Sigmoid colon (tissue), 4 donors: ENCODE measurements at regions not wholly inside any gene's neighbourhood (a gene's known extent, or its start where the extent isn't known, plus 50 kb on each side); places are given as distances from the start of the nearest gene placed in this dataset.

Experiments
- POLR2AphosphoS5 ChIP-seq, 4 donors: sonication (generic); formaldehyde crosslinking; IDR thresholded peaks; one replicate each; pipeline ENCODE4 v1.6.1; 2017; ENCODE audit warnings: antibody characterized with exemption in 4 of 4
- TF ChIP-seq, protein P1 (sequence below), 4 experiments: fragments of 450-650 bp in 3 of 4; fragments of 200-600 bp in 1 of 4; IDR thresholded peaks; one replicate each; pipeline ENCODE4 v1.5.1; 2016 to 2019; ENCODE audit warnings: antibody characterized with exemption in 4 of 4, mild to moderate bottlenecking in 3 of 4, moderate library complexity in 2 of 4

DNA sequence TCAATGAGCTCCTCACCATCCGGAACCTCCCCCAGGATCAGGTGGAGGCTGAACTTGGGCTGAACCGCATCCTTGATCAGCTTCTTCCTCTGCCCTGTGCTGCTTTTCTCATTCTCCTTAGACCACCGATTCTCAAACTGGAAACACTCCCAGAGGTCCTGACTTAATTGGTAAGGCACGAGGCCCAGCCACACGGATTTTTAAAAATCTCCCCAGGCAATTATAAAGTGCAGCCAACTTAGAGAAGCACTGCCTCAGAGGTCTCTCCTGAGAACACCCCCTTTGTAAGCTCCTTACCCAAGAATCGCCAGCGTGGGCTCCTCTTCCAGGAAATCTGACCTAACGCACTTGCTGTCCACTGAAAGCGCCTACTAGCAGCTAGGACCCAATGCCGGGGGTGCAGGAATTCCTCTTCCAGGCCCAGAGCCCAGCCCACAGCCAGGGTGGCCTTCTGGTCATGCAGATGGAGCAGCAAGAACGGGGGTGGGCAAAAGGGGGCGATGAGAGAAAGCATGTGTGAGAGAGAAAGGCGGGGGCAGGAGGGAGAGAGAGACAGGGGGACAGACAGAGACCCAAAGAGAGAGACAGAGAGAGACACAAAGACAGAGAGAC, 66.9 kb upstream of the CACNA1A start:
- TF ChIP-seq, protein P1, sequence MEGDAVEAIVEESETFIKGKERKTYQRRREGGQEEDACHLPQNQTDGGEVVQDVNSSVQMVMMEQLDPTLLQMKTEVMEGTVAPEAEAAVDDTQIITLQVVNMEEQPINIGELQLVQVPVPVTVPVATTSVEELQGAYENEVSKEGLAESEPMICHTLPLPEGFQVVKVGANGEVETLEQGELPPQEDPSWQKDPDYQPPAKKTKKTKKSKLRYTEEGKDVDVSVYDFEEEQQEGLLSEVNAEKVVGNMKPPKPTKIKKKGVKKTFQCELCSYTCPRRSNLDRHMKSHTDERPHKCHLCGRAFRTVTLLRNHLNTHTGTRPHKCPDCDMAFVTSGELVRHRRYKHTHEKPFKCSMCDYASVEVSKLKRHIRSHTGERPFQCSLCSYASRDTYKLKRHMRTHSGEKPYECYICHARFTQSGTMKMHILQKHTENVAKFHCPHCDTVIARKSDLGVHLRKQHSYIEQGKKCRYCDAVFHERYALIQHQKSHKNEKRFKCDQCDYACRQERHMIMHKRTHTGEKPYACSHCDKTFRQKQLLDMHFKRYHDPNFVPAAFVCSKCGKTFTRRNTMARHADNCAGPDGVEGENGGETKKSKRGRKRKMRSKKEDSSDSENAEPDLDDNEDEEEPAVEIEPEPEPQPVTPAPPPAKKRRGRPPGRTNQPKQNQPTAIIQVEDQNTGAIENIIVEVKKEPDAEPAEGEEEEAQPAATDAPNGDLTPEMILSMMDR (IDR thresholded peaks at IDR 0.05): no peak
- TF ChIP-seq POLR2AphosphoS5 (IDR thresholded peaks at IDR 0.05): no peak
